NT2/D1 (cell line): ENCODE measurements at regions not wholly inside any gene's neighbourhood (a gene's known extent, or its start where the extent isn't known, plus 50 kb on each side); places are given as distances from the start of the nearest gene placed in this dataset.

Source experiments
- SUZ12 ChIP-seq: IDR thresholded peaks from 2 replicates; pipeline ENCODE4 v1.6.1; 2011; ENCODE audit not compliant: insufficient read length, insufficient read depth; ENCODE audit errors: extremely low read depth
- YY1 ChIP-seq: IDR thresholded peaks from 2 replicates; pipeline ENCODE4 v1.6.1; 2011; ENCODE audit not compliant: insufficient read length, insufficient read depth
- ZNF274 ChIP-seq: IDR thresholded peaks from 2 replicates; pipeline ENCODE4 v1.6.1; 2011; ENCODE audit warnings: mild to moderate bottlenecking, low read depth, low read length

- TF ChIP-seq ZNF274 (no peak), SUZ12 (no peak), YY1 (no peak)
Observed at GRCh38 chr21:28068455-28069358, 924.0 kb downstream of the LTN1 start.
